Sigmoid colon (tissue), 6 donors: ENCODE measurements at regions not wholly inside any gene's neighbourhood (a gene's known extent, or its start where the extent isn't known, plus 50 kb on each side); places are given as distances from the start of the nearest gene placed in this dataset.
"Not testable (repeated sequence)": the region's sequence is repeated elsewhere in the genome, so short reads cannot be mapped to it uniquely, and the experiment has no call there.

Source experiments
- DNase-seq: peaks from one replicate; pipeline ENCODE4 v3.0.0-alpha.2; 2019
- H3K27ac ChIP-seq, 4 donors: fragments of 200-600 bp; sonication (generic); one replicate each; pipeline ENCODE4 v1.5.1; 2016 to 2019; ENCODE audit warnings: mild to moderate bottlenecking in 1 of 4
- H3K27me3 ChIP-seq, 3 donors: fragments of 200-600 bp; sonication (generic); one replicate each; pipeline ENCODE4 v1.5.1; 2019; ENCODE audit warnings: mild to moderate bottlenecking in 1 of 3
- H3K36me3 ChIP-seq, 4 donors: fragments of 200-600 bp; sonication (generic); one replicate each; pipeline ENCODE4 v1.5.1; 2016 to 2019
- H3K4me1 ChIP-seq, 4 donors: fragments of 200-600 bp; sonication (generic); one replicate each; pipeline ENCODE4 v1.5.1; 2017 to 2019
- H3K4me3 ChIP-seq, 4 donors: fragments of 200-600 bp; sonication (generic); one replicate each; pipeline ENCODE4 v1.5.1; 2017 to 2019; ENCODE audit warnings: mild to moderate bottlenecking in 2 of 4, moderate library complexity in 1 of 4
- H3K9me3 ChIP-seq, 4 donors: fragments of 200-600 bp in 3 of 4; sonication (generic) in 3 of 4; one replicate each; pipeline versions ENCODE4 v1.5.1 to v1.6.1; 2013 to 2019
- EP300 ChIP-seq, 4 donors: sonication (generic); formaldehyde crosslinking; IDR thresholded peaks; one replicate each; pipeline ENCODE4 v1.6.1; 2017; ENCODE audit warnings: antibody characterized with exemption in 4 of 4
- POLR2A ChIP-seq, 2 donors: fragments of 450-650 bp; IDR thresholded peaks; one replicate each; pipeline ENCODE4 v1.6.1; 2016; ENCODE audit warnings: antibody characterized with exemption in 2 of 2, mild to moderate bottlenecking in 2 of 2, moderate library complexity in 2 of 2
- POLR2AphosphoS5 ChIP-seq, 4 donors: sonication (generic); formaldehyde crosslinking; IDR thresholded peaks; one replicate each; pipeline ENCODE4 v1.6.1; 2017; ENCODE audit warnings: antibody characterized with exemption in 4 of 4
- WGBS, 2 donors: extraction: QIAGEN DNeasy Blood & Tissue Kit; methylation state at CpG; one replicate each; pipeline ENCODE4 v1.1.7; 2013; 5-methylcytosine and 5-hydroxymethylcytosine counted together
- intact Hi-C: fragments of 100-400 bp; cut with DNase I; formaldehyde crosslinking; loops from one replicate; pipeline ENCODE4 v1.15.1; 2023
- TF ChIP-seq, protein P1 (sequence below), 4 experiments: fragments of 450-650 bp in 3 of 4; fragments of 200-600 bp in 1 of 4; IDR thresholded peaks; one replicate each; pipeline ENCODE4 v1.5.1; 2016 to 2019; ENCODE audit warnings: antibody characterized with exemption in 4 of 4, mild to moderate bottlenecking in 3 of 4, moderate library complexity in 2 of 4
- donor health status: healthy with polysubstance abuse.
- donor health status: healthy.

DNA sequence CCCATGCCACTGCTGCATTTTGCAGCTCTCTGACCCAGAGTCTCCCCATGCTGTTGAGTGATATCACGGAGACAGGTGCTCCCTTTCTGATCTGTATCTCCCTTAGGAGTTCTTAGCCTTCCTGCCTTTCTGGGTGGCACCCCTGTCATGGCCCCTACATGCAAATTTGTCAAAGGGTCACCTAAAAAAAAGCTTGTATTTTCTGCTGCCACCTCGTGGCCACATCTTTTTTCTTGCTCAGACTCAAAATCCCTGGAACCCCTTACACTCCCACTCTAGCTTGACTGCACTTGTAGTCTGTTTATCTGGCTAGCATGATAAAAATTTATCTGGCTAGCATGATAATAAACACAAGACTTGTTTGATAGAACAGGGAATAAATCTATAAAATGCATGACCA lies 809.1 kb downstream of the SORCS1 start:
- Histone ChIP-seq H3K36me3 (no peaks in the 10 kb centered on the region), H3K9me3 (no peaks in the 10 kb centered on the region), H3K4me3 (no peak overlapping the region), H3K4me1 (no peaks in the 10 kb centered on the region), H3K27ac (no peak overlapping the region), H3K27me3 (no peaks in the 10 kb centered on the region)
- TF ChIP-seq POLR2A (IDR thresholded peaks at IDR 0.05) (no peak), POLR2AphosphoS5 (IDR thresholded peaks at IDR 0.05) (no peak), EP300 (IDR thresholded peaks at IDR 0.05) (no peak)
- TF ChIP-seq, protein P1, sequence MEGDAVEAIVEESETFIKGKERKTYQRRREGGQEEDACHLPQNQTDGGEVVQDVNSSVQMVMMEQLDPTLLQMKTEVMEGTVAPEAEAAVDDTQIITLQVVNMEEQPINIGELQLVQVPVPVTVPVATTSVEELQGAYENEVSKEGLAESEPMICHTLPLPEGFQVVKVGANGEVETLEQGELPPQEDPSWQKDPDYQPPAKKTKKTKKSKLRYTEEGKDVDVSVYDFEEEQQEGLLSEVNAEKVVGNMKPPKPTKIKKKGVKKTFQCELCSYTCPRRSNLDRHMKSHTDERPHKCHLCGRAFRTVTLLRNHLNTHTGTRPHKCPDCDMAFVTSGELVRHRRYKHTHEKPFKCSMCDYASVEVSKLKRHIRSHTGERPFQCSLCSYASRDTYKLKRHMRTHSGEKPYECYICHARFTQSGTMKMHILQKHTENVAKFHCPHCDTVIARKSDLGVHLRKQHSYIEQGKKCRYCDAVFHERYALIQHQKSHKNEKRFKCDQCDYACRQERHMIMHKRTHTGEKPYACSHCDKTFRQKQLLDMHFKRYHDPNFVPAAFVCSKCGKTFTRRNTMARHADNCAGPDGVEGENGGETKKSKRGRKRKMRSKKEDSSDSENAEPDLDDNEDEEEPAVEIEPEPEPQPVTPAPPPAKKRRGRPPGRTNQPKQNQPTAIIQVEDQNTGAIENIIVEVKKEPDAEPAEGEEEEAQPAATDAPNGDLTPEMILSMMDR (IDR thresholded peaks at IDR 0.05): no peak
- no peak for DNase-seq
- intact Hi-C loops: no loop called here
- WGBS, 2 donors: 39 to 48% methylated on average over 2 of the region's 2 CpGs

DNA sequence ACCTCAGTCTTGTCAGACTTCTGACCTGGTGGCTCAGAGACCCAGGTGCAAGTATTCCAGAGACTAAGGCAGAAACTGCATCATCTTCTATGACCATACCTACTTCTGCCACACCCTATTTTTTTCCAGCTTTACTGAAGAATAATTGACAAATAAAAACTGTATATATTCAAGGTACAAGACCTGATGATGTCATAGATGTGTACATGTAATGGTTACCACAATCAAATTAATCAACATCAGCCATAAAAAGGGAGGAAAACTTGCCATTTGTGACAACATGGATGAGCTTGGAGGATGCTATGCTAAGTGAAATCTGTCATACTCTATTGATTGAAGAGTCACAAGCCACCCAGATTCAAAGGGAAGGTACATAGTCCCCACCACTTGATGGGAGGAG lies 815.6 kb downstream of the SORCS1 start:
- no peak overlapping the region for H3K4me3 ChIP-seq
- H3K9me3 ChIP-seq: no peaks in the 10 kb centered on the region
- intact Hi-C loops: no loop called here
- no peaks in the 10 kb centered on the region for H3K27me3 ChIP-seq
- H3K36me3 ChIP-seq: no peaks in the 10 kb centered on the region
- TF ChIP-seq EP300 (IDR thresholded peaks at IDR 0.05) (no peak), POLR2AphosphoS5 (IDR thresholded peaks at IDR 0.05) (no peak), POLR2A (IDR thresholded peaks at IDR 0.05) (no peak)
- TF ChIP-seq, protein P1 (IDR thresholded peaks at IDR 0.05): no peak
- no peak for DNase-seq
- H3K27ac ChIP-seq: no peak overlapping the region
- H3K4me1 ChIP-seq: no peaks in the 10 kb centered on the region

DNA sequence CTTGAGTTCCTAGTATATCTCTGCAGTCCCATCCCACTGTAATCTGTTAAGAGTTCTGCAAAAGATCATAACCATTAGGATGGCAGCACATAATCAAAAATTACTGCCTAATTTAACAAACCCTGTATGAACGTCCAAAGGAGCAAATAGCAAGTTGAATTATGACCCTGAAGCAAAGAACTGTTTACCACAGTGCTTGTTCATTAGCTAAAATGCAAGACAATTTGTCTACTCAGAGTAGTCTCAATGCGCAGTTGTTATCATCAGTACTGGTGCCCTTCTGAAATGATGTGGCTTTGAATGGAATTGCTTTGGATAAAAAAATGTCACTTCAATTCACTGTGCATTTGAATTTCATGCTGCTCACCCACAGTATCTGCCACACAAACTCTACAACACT lies 817.0 kb downstream of the SORCS1 start:
- Histone ChIP-seq H3K27ac (no peak overlapping the region), H3K4me3 (no peak overlapping the region), H3K36me3 (no peaks in the 10 kb centered on the region), H3K9me3 (no peaks in the 10 kb centered on the region), H3K4me1 (no peaks in the 10 kb centered on the region), H3K27me3 (no peaks in the 10 kb centered on the region)
- DNase-seq: no peak
- TF ChIP-seq EP300 (IDR thresholded peaks at IDR 0.05) (no peak), POLR2A (IDR thresholded peaks at IDR 0.05) (no peak), POLR2AphosphoS5 (IDR thresholded peaks at IDR 0.05) (no peak)
- TF ChIP-seq, protein P1 (IDR thresholded peaks at IDR 0.05): no peak
- intact Hi-C loops: no loop called here
- 52 to 63% methylated on average over 2 of the region's 2 CpGs for WGBS, 2 donors

DNA sequence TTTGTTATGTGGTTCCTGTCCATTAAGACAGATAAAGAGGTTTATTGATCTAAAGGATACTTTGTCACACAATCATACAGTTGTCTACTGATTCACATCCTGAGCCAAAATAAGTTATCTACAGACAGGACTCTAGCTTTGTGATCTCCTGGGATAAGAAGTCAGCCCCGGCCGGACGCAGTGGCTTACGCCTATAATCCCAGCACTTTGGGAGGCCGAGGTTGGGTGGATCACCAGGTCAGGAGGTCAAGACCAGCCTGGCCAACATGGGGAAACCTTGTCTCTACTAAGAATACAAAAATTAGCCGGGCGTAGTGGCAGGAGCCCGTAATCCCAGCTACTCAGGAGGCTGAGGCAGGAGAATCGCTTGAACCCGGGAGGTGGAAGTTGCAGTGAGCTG lies 821.0 kb downstream of the SORCS1 start:
- H3K27ac ChIP-seq, DNase-seq, H3K4me1 ChIP-seq, H3K9me3 ChIP-seq, H3K27me3 ChIP-seq, H3K4me3 ChIP-seq, H3K36me3 ChIP-seq, intact Hi-C loops: not testable (repeated sequence)
- WGBS, 2 donors: 81 to 84% methylated on average over 10 of the region's 10 CpGs

- H3K4me3 ChIP-seq: no peak overlapping the region
- no peaks in the 10 kb centered on the region for H3K4me1 ChIP-seq
- TF ChIP-seq POLR2A (IDR thresholded peaks at IDR 0.05) (no peak), EP300 (IDR thresholded peaks at IDR 0.05) (no peak), POLR2AphosphoS5 (IDR thresholded peaks at IDR 0.05) (no peak)
- TF ChIP-seq, protein P1 (IDR thresholded peaks at IDR 0.05): no peak
- 73% methylated on average over 3 of the region's 3 CpGs for WGBS, 2 donors
- H3K27ac ChIP-seq: no peak overlapping the region
- no peaks in the 10 kb centered on the region for H3K9me3 ChIP-seq
- DNase-seq: no peak
- intact Hi-C loops: no loop called here
- H3K27me3 ChIP-seq: no peaks in the 10 kb centered on the region
- no peaks in the 10 kb centered on the region for H3K36me3 ChIP-seq
These were observed 823.1 kb downstream of the SORCS1 start for GRCh38 chr10:106341356-106341755.
